HepG2 (cell line): ENCODE measurements at regions not wholly inside any gene's neighbourhood (a gene's known extent, or its start where the extent isn't known, plus 50 kb on each side); places are given as distances from the start of the nearest gene placed in this dataset.
A peak's percentile ranks its signal among the peaks of the same experiment; 100 is the strongest.

ENCODE experiments used
- GABPA ChIP-seq, 2 experiments: IDR thresholded peaks; 2 replicates each; pipeline ENCODE4 v1.6.1; 2011 to 2016; ENCODE audit warnings: low read depth in 2 of 2, low read length in 1 of 2, missing biosample characterization in 1 of 2, missing genetic modification characterization in 1 of 2
- MTF2 ChIP-seq: sonication (generic); formaldehyde crosslinking; IDR thresholded peaks from 2 replicates; pipeline ENCODE4 v1.5.0; 2020; ENCODE audit warnings: missing genetic modification reagents, borderline replicate concordance
- YEATS4 ChIP-seq: sonication (generic); formaldehyde crosslinking; IDR thresholded peaks from 2 replicates; pipeline ENCODE4 v1.4.0; 2020; ENCODE audit warnings: missing genetic modification reagents, borderline replicate concordance
- ZNF30 ChIP-seq: sonication (generic); formaldehyde crosslinking; IDR thresholded peaks from 2 replicates; pipeline ENCODE4 v1.5.0; 2020; ENCODE audit warnings: mild to moderate bottlenecking, missing genetic modification reagents
- ZNF34 ChIP-seq: sonication (generic); formaldehyde crosslinking; IDR thresholded peaks from 2 replicates; pipeline ENCODE4 v1.4.0; 2020; ENCODE audit warnings: mild to moderate bottlenecking, missing genetic modification reagents, borderline replicate concordance
- ZNF496 ChIP-seq: sonication (generic); formaldehyde crosslinking; IDR thresholded peaks from 2 replicates; pipeline ENCODE4 v1.8.1; 2023; ENCODE audit warnings: mild to moderate bottlenecking, moderate library complexity, missing genetic modification reagents; ENCODE audit not compliant: insufficient replicate concordance
- ZNF629 ChIP-seq: sonication (generic); formaldehyde crosslinking; conservative IDR thresholded peaks from 2 replicates; pipeline ENCODE4 v1.5.0; 2020; ENCODE audit warnings: missing genetic modification reagents
- ZNF746 ChIP-seq: sonication (generic); formaldehyde crosslinking; IDR thresholded peaks from 2 replicates; pipeline ENCODE4 v1.8.0; 2022; ENCODE audit warnings: mild to moderate bottlenecking, missing genetic modification reagents
- TF ChIP-seq, protein P1 (sequence below): sonication (generic); formaldehyde crosslinking; IDR thresholded peaks from 2 replicates; pipeline ENCODE4 v1.5.0; 2020; ENCODE audit warnings: mild to moderate bottlenecking, missing genetic modification reagents
- TF ChIP-seq, protein P2 (sequence below): sonication (generic); formaldehyde crosslinking; IDR thresholded peaks from 2 replicates; pipeline ENCODE4 v1.9.0; 2021; ENCODE audit warnings: missing genetic modification reagents, mild to moderate bottlenecking, borderline replicate concordance
- TF ChIP-seq, protein P3 (sequence below): sonication (generic); formaldehyde crosslinking; IDR thresholded peaks from 2 replicates; pipeline ENCODE4 v1.8.0; 2022; ENCODE audit warnings: mild to moderate bottlenecking, missing genetic modification reagents
- TF ChIP-seq, protein P4 (sequence below): sonication (generic); formaldehyde crosslinking; IDR thresholded peaks from 2 replicates; pipeline ENCODE4 v1.4.0; 2020; ENCODE audit warnings: missing genetic modification reagents
- TF ChIP-seq, protein P5 (sequence below): sonication (generic); formaldehyde crosslinking; IDR thresholded peaks from 2 replicates; pipeline ENCODE4 v1.5.1; 2020; ENCODE audit warnings: missing genetic modification reagents, mild to moderate bottlenecking, borderline replicate concordance
- TF ChIP-seq, protein P6 (sequence below): sonication (generic); formaldehyde crosslinking; IDR thresholded peaks from 2 replicates; pipeline ENCODE4 v1.4.0; 2020; ENCODE audit warnings: missing genetic modification reagents

DNA sequence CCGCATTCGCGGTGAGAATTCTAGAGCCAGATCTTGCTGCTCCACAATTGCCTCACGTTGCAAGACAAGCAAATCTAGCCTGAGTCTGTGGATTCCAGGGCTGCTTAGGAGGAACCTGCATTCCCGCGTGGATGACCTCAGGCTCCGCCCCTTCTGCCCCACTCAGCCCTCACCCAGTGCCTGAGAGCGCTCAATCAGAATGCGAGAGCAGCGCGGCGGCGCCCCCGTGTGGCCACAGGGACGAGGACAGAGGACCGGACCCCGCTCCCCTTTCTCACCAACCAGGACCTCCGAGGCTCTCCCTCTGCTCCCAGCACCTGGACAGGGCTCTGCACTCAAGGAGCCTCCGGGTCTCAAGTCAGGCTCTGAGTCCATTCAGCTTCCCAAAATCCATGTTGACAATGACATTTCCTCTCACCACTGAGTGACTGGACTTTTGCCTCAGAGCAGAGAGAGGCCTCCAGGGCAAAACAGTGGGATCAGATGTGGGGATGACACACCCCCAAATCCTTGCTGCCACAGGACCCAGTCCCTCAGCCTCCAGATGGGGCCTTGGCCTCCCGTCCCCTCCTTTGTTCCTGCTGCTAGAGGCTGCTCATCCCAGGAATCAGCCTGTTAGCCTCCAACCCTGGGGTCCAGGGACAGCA lies 52.0 kb downstream of the RPP21 start (continued):
- TF ChIP-seq, protein P1, sequence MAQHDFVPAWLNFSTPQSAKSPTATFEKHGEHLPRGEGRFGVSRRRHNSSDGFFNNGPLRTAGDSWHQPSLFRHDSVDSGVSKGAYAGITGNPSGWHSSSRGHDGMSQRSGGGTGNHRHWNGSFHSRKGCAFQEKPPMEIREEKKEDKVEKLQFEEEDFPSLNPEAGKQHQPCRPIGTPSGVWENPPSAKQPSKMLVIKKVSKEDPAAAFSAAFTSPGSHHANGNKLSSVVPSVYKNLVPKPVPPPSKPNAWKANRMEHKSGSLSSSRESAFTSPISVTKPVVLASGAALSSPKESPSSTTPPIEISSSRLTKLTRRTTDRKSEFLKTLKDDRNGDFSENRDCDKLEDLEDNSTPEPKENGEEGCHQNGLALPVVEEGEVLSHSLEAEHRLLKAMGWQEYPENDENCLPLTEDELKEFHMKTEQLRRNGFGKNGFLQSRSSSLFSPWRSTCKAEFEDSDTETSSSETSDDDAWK (CRISPR knock-in tag): no peak
- TF ChIP-seq GABPA (IDR thresholded peaks at IDR 0.05; ENCODE audit: low read depth, low read length) (no peak), GABPA (CRISPR knock-in tag; IDR thresholded peaks at IDR 0.05; ENCODE audit: low read depth) (no peak), ZNF746 (CRISPR knock-in tag) (no peak), YEATS4 (CRISPR knock-in tag) (no peak), ZNF496 (no peak), ZNF34 (no peak), ZNF30 (0 out of 2 replicates have a peak, but pooled peaks have one; percentile 49), MTF2 (peak; percentile 62; the same call in 1 of the 2 replicates), ZNF629 (CRISPR knock-in tag) (no peak)
- TF ChIP-seq, protein P2, sequence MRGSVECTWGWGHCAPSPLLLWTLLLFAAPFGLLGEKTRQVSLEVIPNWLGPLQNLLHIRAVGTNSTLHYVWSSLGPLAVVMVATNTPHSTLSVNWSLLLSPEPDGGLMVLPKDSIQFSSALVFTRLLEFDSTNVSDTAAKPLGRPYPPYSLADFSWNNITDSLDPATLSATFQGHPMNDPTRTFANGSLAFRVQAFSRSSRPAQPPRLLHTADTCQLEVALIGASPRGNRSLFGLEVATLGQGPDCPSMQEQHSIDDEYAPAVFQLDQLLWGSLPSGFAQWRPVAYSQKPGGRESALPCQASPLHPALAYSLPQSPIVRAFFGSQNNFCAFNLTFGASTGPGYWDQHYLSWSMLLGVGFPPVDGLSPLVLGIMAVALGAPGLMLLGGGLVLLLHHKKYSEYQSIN (CRISPR knock-in tag): no peak
- TF ChIP-seq, protein P3, sequence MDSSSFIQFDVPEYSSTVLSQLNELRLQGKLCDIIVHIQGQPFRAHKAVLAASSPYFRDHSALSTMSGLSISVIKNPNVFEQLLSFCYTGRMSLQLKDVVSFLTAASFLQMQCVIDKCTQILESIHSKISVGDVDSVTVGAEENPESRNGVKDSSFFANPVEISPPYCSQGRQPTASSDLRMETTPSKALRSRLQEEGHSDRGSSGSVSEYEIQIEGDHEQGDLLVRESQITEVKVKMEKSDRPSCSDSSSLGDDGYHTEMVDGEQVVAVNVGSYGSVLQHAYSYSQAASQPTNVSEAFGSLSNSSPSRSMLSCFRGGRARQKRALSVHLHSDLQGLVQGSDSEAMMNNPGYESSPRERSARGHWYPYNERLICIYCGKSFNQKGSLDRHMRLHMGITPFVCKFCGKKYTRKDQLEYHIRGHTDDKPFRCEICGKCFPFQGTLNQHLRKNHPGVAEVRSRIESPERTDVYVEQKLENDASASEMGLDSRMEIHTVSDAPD (CRISPR knock-in tag): no peak
- TF ChIP-seq, protein P4, sequence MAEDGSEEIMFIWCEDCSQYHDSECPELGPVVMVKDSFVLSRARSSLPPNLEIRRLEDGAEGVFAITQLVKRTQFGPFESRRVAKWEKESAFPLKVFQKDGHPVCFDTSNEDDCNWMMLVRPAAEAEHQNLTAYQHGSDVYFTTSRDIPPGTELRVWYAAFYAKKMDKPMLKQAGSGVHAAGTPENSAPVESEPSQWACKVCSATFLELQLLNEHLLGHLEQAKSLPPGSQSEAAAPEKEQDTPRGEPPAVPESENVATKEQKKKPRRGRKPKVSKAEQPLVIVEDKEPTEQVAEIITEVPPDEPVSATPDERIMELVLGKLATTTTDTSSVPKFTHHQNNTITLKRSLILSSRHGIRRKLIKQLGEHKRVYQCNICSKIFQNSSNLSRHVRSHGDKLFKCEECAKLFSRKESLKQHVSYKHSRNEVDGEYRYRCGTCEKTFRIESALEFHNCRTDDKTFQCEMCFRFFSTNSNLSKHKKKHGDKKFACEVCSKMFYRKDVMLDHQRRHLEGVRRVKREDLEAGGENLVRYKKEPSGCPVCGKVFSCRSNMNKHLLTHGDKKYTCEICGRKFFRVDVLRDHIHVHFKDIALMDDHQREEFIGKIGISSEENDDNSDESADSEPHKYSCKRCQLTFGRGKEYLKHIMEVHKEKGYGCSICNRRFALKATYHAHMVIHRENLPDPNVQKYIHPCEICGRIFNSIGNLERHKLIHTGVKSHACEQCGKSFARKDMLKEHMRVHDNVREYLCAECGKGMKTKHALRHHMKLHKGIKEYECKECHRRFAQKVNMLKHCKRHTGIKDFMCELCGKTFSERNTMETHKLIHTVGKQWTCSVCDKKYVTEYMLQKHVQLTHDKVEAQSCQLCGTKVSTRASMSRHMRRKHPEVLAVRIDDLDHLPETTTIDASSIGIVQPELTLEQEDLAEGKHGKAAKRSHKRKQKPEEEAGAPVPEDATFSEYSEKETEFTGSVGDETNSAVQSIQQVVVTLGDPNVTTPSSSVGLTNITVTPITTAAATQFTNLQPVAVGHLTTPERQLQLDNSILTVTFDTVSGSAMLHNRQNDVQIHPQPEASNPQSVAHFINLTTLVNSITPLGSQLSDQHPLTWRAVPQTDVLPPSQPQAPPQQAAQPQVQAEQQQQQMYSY (CRISPR knock-in tag): no peak
- TF ChIP-seq, protein P5, sequence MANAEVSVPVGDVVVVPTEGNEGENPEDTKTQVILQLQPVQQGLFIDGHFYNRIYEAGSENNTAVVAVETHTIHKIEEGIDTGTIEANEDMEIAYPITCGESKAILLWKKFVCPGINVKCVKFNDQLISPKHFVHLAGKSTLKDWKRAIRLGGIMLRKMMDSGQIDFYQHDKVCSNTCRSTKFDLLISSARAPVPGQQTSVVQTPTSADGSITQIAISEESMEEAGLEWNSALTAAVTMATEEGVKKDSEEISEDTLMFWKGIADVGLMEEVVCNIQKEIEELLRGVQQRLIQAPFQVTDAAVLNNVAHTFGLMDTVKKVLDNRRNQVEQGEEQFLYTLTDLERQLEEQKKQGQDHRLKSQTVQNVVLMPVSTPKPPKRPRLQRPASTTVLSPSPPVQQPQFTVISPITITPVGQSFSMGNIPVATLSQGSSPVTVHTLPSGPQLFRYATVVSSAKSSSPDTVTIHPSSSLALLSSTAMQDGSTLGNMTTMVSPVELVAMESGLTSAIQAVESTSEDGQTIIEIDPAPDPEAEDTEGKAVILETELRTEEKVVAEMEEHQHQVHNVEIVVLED (CRISPR knock-in tag): 0 out of 2 replicates have a peak, but pooled peaks have one; percentile 38
- TF ChIP-seq, protein P6, sequence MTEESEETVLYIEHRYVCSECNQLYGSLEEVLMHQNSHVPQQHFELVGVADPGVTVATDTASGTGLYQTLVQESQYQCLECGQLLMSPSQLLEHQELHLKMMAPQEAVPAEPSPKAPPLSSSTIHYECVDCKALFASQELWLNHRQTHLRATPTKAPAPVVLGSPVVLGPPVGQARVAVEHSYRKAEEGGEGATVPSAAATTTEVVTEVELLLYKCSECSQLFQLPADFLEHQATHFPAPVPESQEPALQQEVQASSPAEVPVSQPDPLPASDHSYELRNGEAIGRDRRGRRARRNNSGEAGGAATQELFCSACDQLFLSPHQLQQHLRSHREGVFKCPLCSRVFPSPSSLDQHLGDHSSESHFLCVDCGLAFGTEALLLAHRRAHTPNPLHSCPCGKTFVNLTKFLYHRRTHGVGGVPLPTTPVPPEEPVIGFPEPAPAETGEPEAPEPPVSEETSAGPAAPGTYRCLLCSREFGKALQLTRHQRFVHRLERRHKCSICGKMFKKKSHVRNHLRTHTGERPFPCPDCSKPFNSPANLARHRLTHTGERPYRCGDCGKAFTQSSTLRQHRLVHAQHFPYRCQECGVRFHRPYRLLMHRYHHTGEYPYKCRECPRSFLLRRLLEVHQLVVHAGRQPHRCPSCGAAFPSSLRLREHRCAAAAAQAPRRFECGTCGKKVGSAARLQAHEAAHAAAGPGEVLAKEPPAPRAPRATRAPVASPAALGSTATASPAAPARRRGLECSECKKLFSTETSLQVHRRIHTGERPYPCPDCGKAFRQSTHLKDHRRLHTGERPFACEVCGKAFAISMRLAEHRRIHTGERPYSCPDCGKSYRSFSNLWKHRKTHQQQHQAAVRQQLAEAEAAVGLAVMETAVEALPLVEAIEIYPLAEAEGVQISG (CRISPR knock-in tag): peak; percentile 46; the same call in 1 of the 2 replicates
